Kidney (tissue), 13 donors: ENCODE measurements at regions not wholly inside any gene's neighbourhood (a gene's known extent, or its start where the extent isn't known, plus 50 kb on each side); places are given as distances from the start of the nearest gene placed in this dataset.

ENCODE experiments used
- DNase-seq, 5 donors: peaks; one replicate each; pipeline ENCODE4 v3.0.0-alpha.2; 2013 to 2020
- FAIRE-seq: peaks from 2 replicates; lab custom pipeline; 2012; peaks lifted over from hg19 to GRCh38; lab: Jason Lieb, UNC
- H3K27ac ChIP-seq, 2 donors: one replicate each; pipeline ENCODE4 v1.7.0; 2013; ENCODE audit warnings: low read depth in 2 of 2, low read length in 2 of 2, inconsistent platforms in 1 of 2
- H3K27me3 ChIP-seq: one replicate; pipeline ENCODE4 v1.7.1; 2013; ENCODE audit warnings: low read length, inconsistent platforms; ENCODE audit not compliant: control insufficient read depth, insufficient read depth
- H3K36me3 ChIP-seq, 3 donors: one replicate each; pipeline versions ENCODE4 v1.7.0 to v1.7.1; 2013; ENCODE audit warnings: low read length in 3 of 3, control low read depth in 1 of 3, inconsistent platforms in 1 of 3; ENCODE audit not compliant: insufficient read depth in 3 of 3, control insufficient read depth in 2 of 3
- H3K4me1 ChIP-seq, 3 donors: one replicate each; pipeline versions ENCODE4 v1.7.0 to v1.7.1; 2013; ENCODE audit warnings: low read length in 3 of 3, inconsistent platforms in 1 of 3, low read depth in 1 of 3; ENCODE audit not compliant: control insufficient read depth in 2 of 3, insufficient read depth in 2 of 3
- H3K4me3 ChIP-seq, 3 donors: one replicate each; pipeline versions ENCODE4 v1.7.0 to v1.8.1; 2013; ENCODE audit warnings: low read length in 3 of 3, control low read depth in 1 of 3, inconsistent platforms in 1 of 3
- H3K9ac ChIP-seq, 3 donors: one replicate each; pipeline versions ENCODE4 v1.7.0 to v1.7.1; 2013; ENCODE audit warnings: low read length in 3 of 3, control low read depth in 1 of 3, inconsistent platforms in 1 of 3
- H3K9me3 ChIP-seq, 3 donors: one replicate each; pipeline versions ENCODE4 v1.7.0 to v1.7.1; 2013; ENCODE audit warnings: low read length in 3 of 3, control low read depth in 1 of 3, inconsistent platforms in 1 of 3; ENCODE audit not compliant: control insufficient read depth in 2 of 3, insufficient read depth in 1 of 3
- intact Hi-C: fragments of 100-400 bp; cut with DNase I; formaldehyde crosslinking; loops from one replicate; pipeline ENCODE4 v1.11.1; 2022
- TF ChIP-seq, protein P1 (sequence below): IDR thresholded peaks from 3 replicates; pipeline ENCODE4 v1.5.1; 2012; ENCODE audit warnings: mild to moderate bottlenecking, moderate library complexity, borderline replicate concordance; ENCODE audit not compliant: insufficient read depth; ENCODE audit errors: extremely low read depth
- donor health status: control.
- donor health status: control.
- donor health status: control.
- donor health status: control.
- donor health status: control.
- donor health status: DM: yes; HTN: yes; CAD: no.
- donor health status: Normal renal cell carcinoma (clear cell type).

DNA sequence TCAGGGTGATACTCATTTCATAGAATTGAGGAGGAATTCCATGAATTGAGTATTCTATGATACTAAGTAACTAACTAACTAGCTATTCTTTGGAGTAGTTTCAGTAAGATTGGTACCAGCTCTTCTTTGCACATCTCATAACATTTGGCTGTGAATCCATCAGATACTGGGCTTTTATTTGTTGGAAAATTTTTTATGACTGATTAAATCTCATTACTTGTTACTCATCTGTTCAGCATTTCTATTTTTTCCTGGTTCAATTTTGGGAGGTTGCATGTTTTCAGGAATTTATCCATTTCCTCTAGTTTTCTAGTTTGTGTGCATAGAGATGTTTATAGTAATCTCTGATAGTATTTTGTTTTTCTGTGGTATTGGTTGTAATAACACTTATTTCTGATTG is 70.8 kb upstream of the FREM3 start:
- TF ChIP-seq, protein P1, sequence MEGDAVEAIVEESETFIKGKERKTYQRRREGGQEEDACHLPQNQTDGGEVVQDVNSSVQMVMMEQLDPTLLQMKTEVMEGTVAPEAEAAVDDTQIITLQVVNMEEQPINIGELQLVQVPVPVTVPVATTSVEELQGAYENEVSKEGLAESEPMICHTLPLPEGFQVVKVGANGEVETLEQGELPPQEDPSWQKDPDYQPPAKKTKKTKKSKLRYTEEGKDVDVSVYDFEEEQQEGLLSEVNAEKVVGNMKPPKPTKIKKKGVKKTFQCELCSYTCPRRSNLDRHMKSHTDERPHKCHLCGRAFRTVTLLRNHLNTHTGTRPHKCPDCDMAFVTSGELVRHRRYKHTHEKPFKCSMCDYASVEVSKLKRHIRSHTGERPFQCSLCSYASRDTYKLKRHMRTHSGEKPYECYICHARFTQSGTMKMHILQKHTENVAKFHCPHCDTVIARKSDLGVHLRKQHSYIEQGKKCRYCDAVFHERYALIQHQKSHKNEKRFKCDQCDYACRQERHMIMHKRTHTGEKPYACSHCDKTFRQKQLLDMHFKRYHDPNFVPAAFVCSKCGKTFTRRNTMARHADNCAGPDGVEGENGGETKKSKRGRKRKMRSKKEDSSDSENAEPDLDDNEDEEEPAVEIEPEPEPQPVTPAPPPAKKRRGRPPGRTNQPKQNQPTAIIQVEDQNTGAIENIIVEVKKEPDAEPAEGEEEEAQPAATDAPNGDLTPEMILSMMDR = no peak
- DNase-seq (no peak), FAIRE-seq (no peak)
- Histone ChIP-seq H3K9ac (no peak overlapping the region), H3K4me3 (no peak overlapping the region), H3K36me3 (no peaks in the 10 kb centered on the region), H3K27ac (no peak overlapping the region), H3K9me3 (no peaks in the 10 kb centered on the region), H3K27me3 (no peaks in the 10 kb centered on the region), H3K4me1 (no peaks in the 10 kb centered on the region)
- intact Hi-C loops = no loop called here

DNA sequence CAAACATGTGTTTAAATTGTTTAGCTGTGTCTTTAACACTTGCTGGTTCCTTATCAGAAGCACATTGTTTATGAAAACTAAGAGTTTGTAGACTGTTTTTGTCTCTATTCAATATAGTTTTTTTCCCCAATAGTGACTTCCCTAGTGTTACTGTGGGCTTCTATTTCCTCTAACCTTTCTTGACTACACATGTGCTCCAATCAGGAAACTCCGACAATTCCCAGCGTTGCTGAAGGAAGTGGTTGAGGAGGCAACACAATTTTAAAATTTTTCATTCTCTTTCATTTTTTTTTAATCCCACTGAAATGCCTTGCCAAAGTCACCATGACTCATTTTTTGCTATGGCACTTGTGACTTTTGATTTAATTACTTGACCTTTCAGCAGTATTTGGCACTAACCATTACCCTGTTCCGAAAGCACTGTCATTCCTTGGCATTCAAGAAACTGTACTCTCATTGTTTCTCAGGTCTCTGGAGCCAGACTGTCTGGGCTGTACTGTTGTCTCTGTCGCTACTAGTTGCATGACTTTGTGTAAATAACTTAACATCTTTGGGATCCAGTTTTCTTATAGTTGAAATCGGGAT is 67.6 kb upstream of the FREM3 start:
- H3K36me3 ChIP-seq = no peaks in the 10 kb centered on the region
- H3K4me3 ChIP-seq = no peak overlapping the region
- TF ChIP-seq, protein P1 = no peak
- no peaks in the 10 kb centered on the region for H3K27me3 ChIP-seq
- H3K27ac ChIP-seq = no peak overlapping the region
- no peak for DNase-seq
- no peak overlapping the region for H3K9ac ChIP-seq
- no peak for FAIRE-seq
- no peaks in the 10 kb centered on the region for H3K4me1 ChIP-seq
- intact Hi-C loops = no loop called here
- H3K9me3 ChIP-seq = no peaks in the 10 kb centered on the region

DNA sequence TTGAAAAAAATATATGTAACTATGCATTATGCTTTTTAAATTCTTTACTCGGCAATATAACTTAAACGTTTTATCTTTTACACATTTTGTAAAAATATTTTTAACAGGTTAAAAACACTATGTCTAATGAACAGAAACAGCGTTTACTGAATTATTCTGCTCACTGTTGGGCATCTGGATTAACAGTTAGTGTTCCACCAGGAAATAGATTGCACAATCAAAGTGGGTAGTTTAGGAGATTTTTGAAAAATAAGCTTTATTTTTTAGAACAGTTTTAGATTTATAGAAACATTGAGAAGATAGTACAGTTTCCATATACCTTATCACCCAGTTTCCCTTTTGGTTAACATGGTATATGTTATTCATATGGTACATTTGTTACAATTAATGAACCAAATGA is 63.1 kb upstream of the FREM3 start:
- Histone ChIP-seq H3K4me3 (no peak overlapping the region), H3K9ac (no peak overlapping the region), H3K27ac (no peak overlapping the region), H3K9me3 (no peaks in the 10 kb centered on the region), H3K36me3 (no peaks in the 10 kb centered on the region), H3K27me3 (no peaks in the 10 kb centered on the region), H3K4me1 (no peaks in the 10 kb centered on the region)
- TF ChIP-seq, protein P1 = no peak
- FAIRE-seq = peak; percentile 32
- intact Hi-C loops = no loop called here
- DNase-seq = no peak

DNA sequence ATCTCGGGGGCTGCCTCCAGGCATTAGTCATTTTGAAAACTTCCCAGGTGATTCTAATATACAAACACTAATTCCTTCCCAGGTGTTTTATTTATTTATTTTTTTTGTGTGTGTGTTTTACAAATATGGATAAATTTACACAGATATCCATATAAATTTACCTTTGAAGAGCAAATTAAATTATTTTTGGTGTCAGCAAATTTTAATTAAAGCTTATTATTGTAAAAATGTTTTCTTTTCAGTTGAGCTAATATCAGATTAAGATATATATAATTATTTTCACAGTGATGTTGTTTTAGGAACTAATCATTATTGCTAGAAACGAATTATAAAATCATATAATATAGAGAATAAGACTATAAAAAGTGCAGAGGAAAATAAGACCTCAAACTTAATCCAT is 62.0 kb upstream of the FREM3 start:
- no peaks in the 10 kb centered on the region for H3K27me3 ChIP-seq
- no peak overlapping the region for H3K9ac ChIP-seq
- intact Hi-C loops = no loop called here
- H3K4me3 ChIP-seq = no peak overlapping the region
- FAIRE-seq (peak; percentile 57), DNase-seq (no peak)
- no peaks in the 10 kb centered on the region for H3K9me3 ChIP-seq
- TF ChIP-seq, protein P1 = no peak
- H3K36me3 ChIP-seq = no peaks in the 10 kb centered on the region
- no peak overlapping the region for H3K27ac ChIP-seq
- H3K4me1 ChIP-seq = no peaks in the 10 kb centered on the region
